GM12872 (cell line): ENCODE measurements at regions not wholly inside any gene's neighbourhood (a gene's known extent, or its start where the extent isn't known, plus 50 kb on each side); places are given as distances from the start of the nearest gene placed in this dataset.

Experiments used
- TF ChIP-seq, protein P1 (sequence below): IDR thresholded peaks from 3 replicates; pipeline ENCODE4 v1.5.1; 2011; ENCODE audit warnings: low read depth, mild to moderate bottlenecking, low read length, moderate library complexity; ENCODE audit not compliant: insufficient read depth

- TF ChIP-seq, protein P1, sequence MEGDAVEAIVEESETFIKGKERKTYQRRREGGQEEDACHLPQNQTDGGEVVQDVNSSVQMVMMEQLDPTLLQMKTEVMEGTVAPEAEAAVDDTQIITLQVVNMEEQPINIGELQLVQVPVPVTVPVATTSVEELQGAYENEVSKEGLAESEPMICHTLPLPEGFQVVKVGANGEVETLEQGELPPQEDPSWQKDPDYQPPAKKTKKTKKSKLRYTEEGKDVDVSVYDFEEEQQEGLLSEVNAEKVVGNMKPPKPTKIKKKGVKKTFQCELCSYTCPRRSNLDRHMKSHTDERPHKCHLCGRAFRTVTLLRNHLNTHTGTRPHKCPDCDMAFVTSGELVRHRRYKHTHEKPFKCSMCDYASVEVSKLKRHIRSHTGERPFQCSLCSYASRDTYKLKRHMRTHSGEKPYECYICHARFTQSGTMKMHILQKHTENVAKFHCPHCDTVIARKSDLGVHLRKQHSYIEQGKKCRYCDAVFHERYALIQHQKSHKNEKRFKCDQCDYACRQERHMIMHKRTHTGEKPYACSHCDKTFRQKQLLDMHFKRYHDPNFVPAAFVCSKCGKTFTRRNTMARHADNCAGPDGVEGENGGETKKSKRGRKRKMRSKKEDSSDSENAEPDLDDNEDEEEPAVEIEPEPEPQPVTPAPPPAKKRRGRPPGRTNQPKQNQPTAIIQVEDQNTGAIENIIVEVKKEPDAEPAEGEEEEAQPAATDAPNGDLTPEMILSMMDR: no peak
Observed at GRCh38 chr7:148540041-148540738, 50.4 kb upstream of the C7orf33 start.
